ENCODE measurements at regions not wholly inside any gene's neighbourhood (a gene's known extent, or its start where the extent isn't known, plus 50 kb on each side); places are given as distances from the start of the nearest gene placed in this dataset.
"Not testable (repeated sequence)": the region's sequence is repeated elsewhere in the genome, so short reads cannot be mapped to it uniquely, and the experiment has no call there.

- DNase-seq: no peak
Observed at GRCh38 chr18:67131498-67131897, 385.0 kb downstream of the DSEL start.

- DNase-seq: not testable (repeated sequence)
Observed at GRCh38 chr18:67126751-67127150, 389.8 kb downstream of the DSEL start.

- DNase-seq: no peak
Observed at GRCh38 chr18:67123901-67124300, 392.6 kb downstream of the DSEL start.

GRCh38 chr18:67117804-67118203, 398.7 kb downstream of the DSEL start:
- DNase-seq: no peak

GRCh38 chr18:67109535-67109934, 407.0 kb downstream of the DSEL start:
- no peak for DNase-seq

GRCh38 chr18:67108894-67109293, 407.6 kb downstream of the DSEL start:
- no peak for DNase-seq

GRCh38 chr18:67104700-67105284, 411.7 kb downstream of the DSEL start:
- DNase-seq: peak; percentile 30

GRCh38 chr18:67094123-67094522, 422.4 kb downstream of the DSEL start:
- DNase-seq: no peak

GRCh38 chr18:67092141-67092540, 424.4 kb downstream of the DSEL start:
- no peak for DNase-seq

GRCh38 chr18:67081482-67082211, 434.9 kb downstream of the DSEL start:
- DNase-seq: peak; percentile 87

- no peak for DNase-seq
Observed at GRCh38 chr18:67080601-67081000, 435.9 kb downstream of the DSEL start.

GRCh38 chr18:67074309-67074708, 442.2 kb downstream of the DSEL start:
- no peak for DNase-seq

GRCh38 chr18:67072791-67073190, 443.7 kb downstream of the DSEL start:
- DNase-seq: no peak

GRCh38 chr18:67068608-67069007, 447.9 kb downstream of the DSEL start:
- DNase-seq: no peak

GRCh38 chr18:67047334-67047733, 443.4 kb upstream of the CDH19 start:
- no peak for DNase-seq

GRCh38 chr18:67043276-67043675, 439.4 kb upstream of the CDH19 start:
- DNase-seq: no peak

GRCh38 chr18:67041334-67041733, 437.4 kb upstream of the CDH19 start:
- DNase-seq: no peak

- no peak for DNase-seq
Observed at GRCh38 chr18:67035026-67035425, 431.1 kb upstream of the CDH19 start.

- no peak for DNase-seq
Observed at GRCh38 chr18:67023059-67023458, 419.2 kb upstream of the CDH19 start.

- DNase-seq: no peak
Observed at GRCh38 chr18:67010919-67011318, 407.0 kb upstream of the CDH19 start.

GRCh38 chr18:67007999-67008398, 404.1 kb upstream of the CDH19 start:
- DNase-seq: no peak

- no peak for DNase-seq
Observed at GRCh38 chr18:67007085-67007484, 403.2 kb upstream of the CDH19 start.

- DNase-seq: no peak
Observed at GRCh38 chr18:67001052-67001451, 397.2 kb upstream of the CDH19 start.

- no peak for DNase-seq
Observed at GRCh38 chr18:66999003-66999402, 395.1 kb upstream of the CDH19 start.

- DNase-seq: no peak
Observed at GRCh38 chr18:66995270-66995669, 391.4 kb upstream of the CDH19 start.
